Transverse colon (tissue), 4 donors: ENCODE measurements at regions not wholly inside any gene's neighbourhood (a gene's known extent, or its start where the extent isn't known, plus 50 kb on each side); places are given as distances from the start of the nearest gene placed in this dataset.

Experiments
- DNase-seq: peaks from one replicate; pipeline ENCODE4 v3.0.0-alpha.2; 2019
- H3K27ac ChIP-seq, 4 donors: fragments of 200-600 bp; sonication (generic); 2 replicates each; pipeline ENCODE4 v1.5.1; 2016 to 2018; ENCODE audit warnings: inconsistent platforms in 4 of 4
- H3K27me3 ChIP-seq: fragments of 200-600 bp; sonication (generic); 2 replicates; pipeline ENCODE4 v1.5.1; 2017; ENCODE audit warnings: inconsistent platforms
- H3K36me3 ChIP-seq, 4 donors: fragments of 200-600 bp; sonication (generic); 2 replicates each; pipeline ENCODE4 v1.5.1; 2017 to 2019; ENCODE audit warnings: inconsistent platforms in 4 of 4
- H3K4me1 ChIP-seq, 4 donors: fragments of 200-600 bp; sonication (generic); 2 replicates each; pipeline ENCODE4 v1.5.1; 2017 to 2020; ENCODE audit warnings: inconsistent platforms in 4 of 4
- H3K4me3 ChIP-seq, 4 donors: fragments of 200-600 bp; sonication (generic); 1 replicate in 1 of 4; 2 replicates in 3 of 4; pipeline versions ENCODE4 v1.5.1 to v1.6.1; 2017 to 2019; ENCODE audit warnings: inconsistent platforms in 4 of 4
- H3K9me3 ChIP-seq, 2 donors: fragments of 200-600 bp; sonication (generic); 2 replicates each; pipeline ENCODE4 v1.5.1; 2017 to 2019; ENCODE audit warnings: inconsistent platforms in 2 of 2
- EP300 ChIP-seq: sonication (generic); formaldehyde crosslinking; IDR thresholded peaks from one replicate; pipeline ENCODE4 v1.6.1; 2017; ENCODE audit warnings: antibody characterized with exemption, low read depth
- POLR2A ChIP-seq: fragments of 450-650 bp; IDR thresholded peaks from one replicate; pipeline ENCODE4 v1.6.1; 2016; ENCODE audit warnings: antibody characterized with exemption, mild to moderate bottlenecking, moderate library complexity
- POLR2AphosphoS5 ChIP-seq, 3 donors: sonication (generic); formaldehyde crosslinking; IDR thresholded peaks; one replicate each; pipeline ENCODE4 v1.6.1; 2016; ENCODE audit warnings: antibody characterized with exemption in 3 of 3
- WGBS, 2 donors: methylation state at CpG; one replicate each; pipeline ENCODE4 v1.1.5; 2018; ENCODE audit warnings: low coverage in 1 of 2; 5-methylcytosine and 5-hydroxymethylcytosine counted together
- in situ Hi-C, 4 donors: fragments of 200-750 bp; cut with MboI; loops; one replicate each; pipeline versions ENCODE4 v1.15.0 to v1.15.1; 2017; ENCODE audit warnings: low sequenced_read_pairs in 3 of 4, low pct_ligation_motif_present in 1 of 4, low pct_unique_long_range_greater_than_20kb in 1 of 4
- intact Hi-C: fragments of 100-400 bp; cut with DNase I; formaldehyde crosslinking; loops from one replicate; pipeline ENCODE4 v1.15.1; 2023; ENCODE audit warnings: low total_unique reads
- TF ChIP-seq, protein P1 (sequence below), 5 experiments: fragments of 200-600 bp in 3 of 5; fragments of 450-650 bp in 2 of 5; sonication (generic) in 3 of 5; IDR thresholded peaks; 1 replicate in 2 of 5; 2 replicates in 3 of 5; pipeline ENCODE4 v1.5.1; 2016 to 2017; ENCODE audit warnings: antibody characterized with exemption in 5 of 5, inconsistent platforms in 3 of 5, mild to moderate bottlenecking in 2 of 5, moderate library complexity in 1 of 5

DNA sequence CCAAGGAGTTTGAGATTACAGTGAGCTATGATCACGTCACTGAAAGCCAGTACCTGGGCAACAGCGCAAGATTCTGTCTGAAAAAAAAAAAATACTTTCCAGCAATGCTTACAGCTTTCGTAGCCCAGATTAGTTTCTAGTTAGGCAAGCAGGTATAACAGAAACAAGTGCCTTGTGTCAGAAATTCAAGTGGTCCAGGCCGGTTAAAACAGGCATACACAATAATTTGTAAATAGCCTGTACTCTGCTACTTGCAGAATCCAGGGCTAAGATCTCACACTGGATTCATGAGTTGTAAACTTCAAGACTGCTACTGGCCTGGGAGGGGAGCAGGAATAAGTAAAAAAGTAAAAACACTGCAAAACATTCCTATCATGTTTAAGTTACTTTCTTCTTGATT is 512.9 kb downstream of the IPMK start:
- Histone ChIP-seq H3K4me3 (no peak overlapping the region), H3K9me3 (no peaks in the 10 kb centered on the region), H3K27me3 (no peaks in the 10 kb centered on the region), H3K36me3 (no peaks in the 10 kb centered on the region), H3K27ac (no peak overlapping the region), H3K4me1 (no peaks in the 10 kb centered on the region)
- no peak for DNase-seq
- TF ChIP-seq POLR2A (no peak), EP300 (no peak), POLR2AphosphoS5 (IDR thresholded peaks at IDR 0.05) (no peak)
- TF ChIP-seq, protein P1, sequence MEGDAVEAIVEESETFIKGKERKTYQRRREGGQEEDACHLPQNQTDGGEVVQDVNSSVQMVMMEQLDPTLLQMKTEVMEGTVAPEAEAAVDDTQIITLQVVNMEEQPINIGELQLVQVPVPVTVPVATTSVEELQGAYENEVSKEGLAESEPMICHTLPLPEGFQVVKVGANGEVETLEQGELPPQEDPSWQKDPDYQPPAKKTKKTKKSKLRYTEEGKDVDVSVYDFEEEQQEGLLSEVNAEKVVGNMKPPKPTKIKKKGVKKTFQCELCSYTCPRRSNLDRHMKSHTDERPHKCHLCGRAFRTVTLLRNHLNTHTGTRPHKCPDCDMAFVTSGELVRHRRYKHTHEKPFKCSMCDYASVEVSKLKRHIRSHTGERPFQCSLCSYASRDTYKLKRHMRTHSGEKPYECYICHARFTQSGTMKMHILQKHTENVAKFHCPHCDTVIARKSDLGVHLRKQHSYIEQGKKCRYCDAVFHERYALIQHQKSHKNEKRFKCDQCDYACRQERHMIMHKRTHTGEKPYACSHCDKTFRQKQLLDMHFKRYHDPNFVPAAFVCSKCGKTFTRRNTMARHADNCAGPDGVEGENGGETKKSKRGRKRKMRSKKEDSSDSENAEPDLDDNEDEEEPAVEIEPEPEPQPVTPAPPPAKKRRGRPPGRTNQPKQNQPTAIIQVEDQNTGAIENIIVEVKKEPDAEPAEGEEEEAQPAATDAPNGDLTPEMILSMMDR (IDR thresholded peaks at IDR 0.05) = no peak
- in situ Hi-C loops (no loop called here), intact Hi-C loops (no loop called here)
- 81 to 85% methylated on average over 3 to 4 of the region's 4 CpGs for WGBS, 2 donors

DNA sequence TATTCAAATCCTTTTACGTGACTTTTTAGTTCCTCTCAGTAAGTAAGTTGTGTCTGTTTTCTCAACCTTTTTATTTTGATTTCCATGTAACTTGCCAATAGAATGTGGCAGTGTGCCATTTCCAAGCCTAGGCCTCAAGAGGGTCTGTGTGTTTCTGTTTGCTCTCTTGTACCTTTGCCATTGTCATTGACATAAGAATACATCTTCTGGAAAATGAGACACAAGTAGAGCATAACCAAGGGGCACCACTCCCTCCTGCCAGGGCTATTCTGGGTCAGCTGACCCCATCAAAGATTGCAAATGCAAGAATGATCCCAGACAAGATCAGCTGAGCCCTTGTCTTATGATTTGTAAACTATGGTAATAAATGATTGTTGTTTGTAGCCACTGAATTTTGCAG is 524.0 kb downstream of the IPMK start:
- intact Hi-C loops (no loop called here), in situ Hi-C loops (no loop called here)
- no peaks in the 10 kb centered on the region for H3K4me1 ChIP-seq

GRCh38 chr10:57741751-57742150 is 525.9 kb downstream of the IPMK start:
- H3K27me3 ChIP-seq = no peaks in the 10 kb centered on the region
- intact Hi-C loops (no loop called here), in situ Hi-C loops (no loop called here)
- H3K4me3 ChIP-seq = no peak overlapping the region
- TF ChIP-seq EP300 (no peak), POLR2AphosphoS5 (IDR thresholded peaks at IDR 0.05) (no peak), POLR2A (no peak)
- TF ChIP-seq, protein P1 (IDR thresholded peaks at IDR 0.05) = no peak
- WGBS, 2 donors = 75 to 90% methylated on average over 3 of the region's 3 CpGs
- H3K27ac ChIP-seq = no peak overlapping the region
- H3K36me3 ChIP-seq = no peaks in the 10 kb centered on the region
- H3K4me1 ChIP-seq = no peaks in the 10 kb centered on the region
- no peak for DNase-seq
- H3K9me3 ChIP-seq = no peaks in the 10 kb centered on the region

More for the DNA sequence above, 524.0 kb downstream of the IPMK start:
- Histone ChIP-seq H3K36me3 (no peaks in the 10 kb centered on the region), H3K9me3 (no peaks in the 10 kb centered on the region), H3K4me3 (no peak overlapping the region), H3K27me3 (no peaks in the 10 kb centered on the region), H3K27ac (no peak overlapping the region)
- no peak for DNase-seq
- TF ChIP-seq POLR2A (no peak), EP300 (no peak), POLR2AphosphoS5 (IDR thresholded peaks at IDR 0.05) (no peak)
- TF ChIP-seq, protein P1 (IDR thresholded peaks at IDR 0.05) = no peak
- 56 to 83% methylated on average over 1 of the region's 1 CpG for WGBS, 2 donors

- TF ChIP-seq POLR2A (no peak), POLR2AphosphoS5 (IDR thresholded peaks at IDR 0.05) (no peak), EP300 (no peak)
- TF ChIP-seq, protein P1 (IDR thresholded peaks at IDR 0.05) = no peak
- in situ Hi-C loops = no loop called here
- WGBS, 2 donors = 82 to 92% methylated on average over 1 of the region's 1 CpG
These were observed 544.4 kb downstream of the IPMK start for GRCh38 chr10:57723305-57723704.

More at GRCh38 chr10:57723305-57723704, 544.4 kb downstream of the IPMK start:
- Histone ChIP-seq H3K36me3 (no peaks in the 10 kb centered on the region), H3K4me1 (no peaks in the 10 kb centered on the region), H3K27me3 (no peaks in the 10 kb centered on the region), H3K4me3 (no peak overlapping the region), H3K9me3 (no peaks in the 10 kb centered on the region), H3K27ac (no peak overlapping the region)
- intact Hi-C loops = no loop called here
- no peak for DNase-seq
